Epithelial cell of prostate (primary cell): ENCODE measurements at regions not wholly inside any gene's neighbourhood (a gene's known extent, or its start where the extent isn't known, plus 50 kb on each side); places are given as distances from the start of the nearest gene placed in this dataset.

Experiments used
- DNase-seq: peaks from one replicate; pipeline ENCODE4 v3.0.0-alpha.2; 2011; ENCODE audit warnings: low read depth, low spot score
- H3K27ac ChIP-seq: fragments of 450-650 bp; 2 replicates; pipeline ENCODE4 v1.5.1; 2017; ENCODE audit warnings: mild to moderate bottlenecking

GRCh38 chr6:78561015-78561414, 306.3 kb upstream of the IRAK1BP1 start:
- no peak for DNase-seq
- no peak overlapping the region for H3K27ac ChIP-seq

- no peak for DNase-seq
- no peak overlapping the region for H3K27ac ChIP-seq
Measured at GRCh38 chr6:78565997-78566396, 301.4 kb upstream of the IRAK1BP1 start.

GRCh38 chr6:78570044-78570443, 297.3 kb upstream of the IRAK1BP1 start:
- H3K27ac ChIP-seq = no peak overlapping the region
- DNase-seq = no peak

- no peak for DNase-seq
- H3K27ac ChIP-seq = no peak overlapping the region
Measured at GRCh38 chr6:78577585-78577984, 289.8 kb upstream of the IRAK1BP1 start.

- H3K27ac ChIP-seq = no peak overlapping the region
- no peak for DNase-seq
Measured at GRCh38 chr6:78578430-78578829, 288.9 kb upstream of the IRAK1BP1 start.

GRCh38 chr6:78580923-78581322, 286.4 kb upstream of the IRAK1BP1 start:
- H3K27ac ChIP-seq = no peak overlapping the region
- no peak for DNase-seq

GRCh38 chr6:78583079-78583478, 284.3 kb upstream of the IRAK1BP1 start:
- H3K27ac ChIP-seq = no peak overlapping the region
- DNase-seq = no peak

GRCh38 chr6:78589436-78589835, 277.9 kb upstream of the IRAK1BP1 start:
- DNase-seq = no peak
- H3K27ac ChIP-seq = no peak overlapping the region

- DNase-seq = no peak
- H3K27ac ChIP-seq = no peak overlapping the region
Measured at GRCh38 chr6:78593898-78594667, 273.3 kb upstream of the IRAK1BP1 start.

- no peak overlapping the region for H3K27ac ChIP-seq
- no peak for DNase-seq
Measured at GRCh38 chr6:78594668-78595066, 272.7 kb upstream of the IRAK1BP1 start.

- H3K27ac ChIP-seq = peak overlapping the region; percentile 84
- no peak for DNase-seq
Measured at GRCh38 chr6:78597966-78598365, 269.4 kb upstream of the IRAK1BP1 start.

GRCh38 chr6:78598966-78599365, 268.4 kb upstream of the IRAK1BP1 start:
- peak overlapping the region; percentile 84 for H3K27ac ChIP-seq
- peak; percentile 84 for DNase-seq

GRCh38 chr6:78599526-78599925, 267.8 kb upstream of the IRAK1BP1 start:
- H3K27ac ChIP-seq = peak overlapping the region; percentile 84
- no peak for DNase-seq

- H3K27ac ChIP-seq = peak overlapping the region; percentile 40
- DNase-seq = no peak
Measured at GRCh38 chr6:78605909-78606446, 261.4 kb upstream of the IRAK1BP1 start.

GRCh38 chr6:78607189-78607588, 260.2 kb upstream of the IRAK1BP1 start:
- no peak overlapping the region for H3K27ac ChIP-seq
- no peak for DNase-seq

- no peak overlapping the region for H3K27ac ChIP-seq
- DNase-seq = no peak
Measured at GRCh38 chr6:78611102-78611620, 256.2 kb upstream of the IRAK1BP1 start.

- DNase-seq = no peak
- H3K27ac ChIP-seq = no peak overlapping the region
Measured at GRCh38 chr6:78611886-78612480, 255.4 kb upstream of the IRAK1BP1 start.

- DNase-seq = no peak
- H3K27ac ChIP-seq = no peak overlapping the region
Measured at GRCh38 chr6:78614961-78615360, 252.4 kb upstream of the IRAK1BP1 start.

GRCh38 chr6:78615430-78615904, 251.9 kb upstream of the IRAK1BP1 start:
- DNase-seq = peak; percentile 18
- no peak overlapping the region for H3K27ac ChIP-seq

- DNase-seq = no peak
- no peak overlapping the region for H3K27ac ChIP-seq
Measured at GRCh38 chr6:78618970-78619369, 248.4 kb upstream of the IRAK1BP1 start.

- H3K27ac ChIP-seq = no peak overlapping the region
- DNase-seq = peak; percentile 16
Measured at GRCh38 chr6:78623554-78623953, 243.8 kb upstream of the IRAK1BP1 start.
